ENCODE measurements at regions not wholly inside any gene's neighbourhood (a gene's known extent, or its start where the extent isn't known, plus 50 kb on each side); places are given as distances from the start of the nearest gene placed in this dataset.

DNA sequence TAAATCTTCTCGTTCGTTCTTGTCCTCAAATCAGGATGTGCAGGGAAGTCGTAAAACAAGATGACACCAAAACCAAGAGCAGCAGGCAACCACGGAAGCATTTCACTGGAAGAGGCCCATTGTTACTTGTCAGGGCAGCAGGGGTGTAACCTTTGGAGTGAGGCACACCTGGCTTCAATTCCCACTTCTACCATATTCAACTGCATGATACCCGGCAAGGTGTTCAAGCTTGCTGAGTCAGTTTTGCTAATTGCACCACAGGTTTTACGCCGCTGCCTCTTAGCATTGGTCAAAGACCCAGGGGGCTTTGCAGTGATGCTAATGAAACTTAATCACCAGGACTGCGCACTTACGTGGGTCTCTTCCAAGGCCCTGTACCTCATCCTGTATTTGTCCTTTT lies 50.0 kb upstream of the PTER start:
- no peak for DNase-seq (ENCODE audit: low read depth)

More for the DNA sequence above, 50.0 kb upstream of the PTER start:
- no peak overlapping the region for H3K4me3 ChIP-seq (ENCODE audit: control insufficient read depth, low read depth, low read length)
- TF ChIP-seq, protein P1, sequence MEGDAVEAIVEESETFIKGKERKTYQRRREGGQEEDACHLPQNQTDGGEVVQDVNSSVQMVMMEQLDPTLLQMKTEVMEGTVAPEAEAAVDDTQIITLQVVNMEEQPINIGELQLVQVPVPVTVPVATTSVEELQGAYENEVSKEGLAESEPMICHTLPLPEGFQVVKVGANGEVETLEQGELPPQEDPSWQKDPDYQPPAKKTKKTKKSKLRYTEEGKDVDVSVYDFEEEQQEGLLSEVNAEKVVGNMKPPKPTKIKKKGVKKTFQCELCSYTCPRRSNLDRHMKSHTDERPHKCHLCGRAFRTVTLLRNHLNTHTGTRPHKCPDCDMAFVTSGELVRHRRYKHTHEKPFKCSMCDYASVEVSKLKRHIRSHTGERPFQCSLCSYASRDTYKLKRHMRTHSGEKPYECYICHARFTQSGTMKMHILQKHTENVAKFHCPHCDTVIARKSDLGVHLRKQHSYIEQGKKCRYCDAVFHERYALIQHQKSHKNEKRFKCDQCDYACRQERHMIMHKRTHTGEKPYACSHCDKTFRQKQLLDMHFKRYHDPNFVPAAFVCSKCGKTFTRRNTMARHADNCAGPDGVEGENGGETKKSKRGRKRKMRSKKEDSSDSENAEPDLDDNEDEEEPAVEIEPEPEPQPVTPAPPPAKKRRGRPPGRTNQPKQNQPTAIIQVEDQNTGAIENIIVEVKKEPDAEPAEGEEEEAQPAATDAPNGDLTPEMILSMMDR (IDR thresholded peaks at IDR 0.05; ENCODE audit: control insufficient read depth, insufficient read depth, low read depth, low read length, missing control alignments): no peak

Data from AG09309 (cell line).